ENCODE measurements at regions not wholly inside any gene's neighbourhood (a gene's known extent, or its start where the extent isn't known, plus 50 kb on each side); places are given as distances from the start of the nearest gene placed in this dataset.

- intact Hi-C loops (cut with micrococcal nuclease) = no loop called here
- H3K27ac ChIP-seq (ENCODE audit: low read depth, low read length) = no peak overlapping the region
- CTCF ChIA-PET (ENCODE audit: partially characterized antibody) = no interaction called here
- H3K4me3 Mint-ChIP-seq = no peak overlapping the region
- H3K36me3 ChIP-seq (ENCODE audit: insufficient read depth, low read length) = no peaks in the 10 kb centered on the region
- DNase-seq = no peak
- H3K27ac Mint-ChIP-seq = no peak overlapping the region
- no peaks in the 10 kb centered on the region for H3K4me1 Mint-ChIP-seq
- peaks cover 0 to 14% of the 10 kb centered on the region in 2 donors for H3K27me3 Mint-ChIP-seq
- POLR2A ChIA-PET (ENCODE audit: partially characterized antibody) = no interaction called here
- H3K9me3 Mint-ChIP-seq = no peaks in the 10 kb centered on the region
- no peaks in the 10 kb centered on the region for H3K4me1 ChIP-seq (ENCODE audit: insufficient read depth, low read length)
- H3K9me3 ChIP-seq (ENCODE audit: control insufficient read depth in 1 of 2, low read length in 2 of 2) = no peaks in the 10 kb centered on the region
- H3K27me3 ChIP-seq (ENCODE audit: insufficient read depth, low read length) = no peaks in the 10 kb centered on the region
- no peaks in the 10 kb centered on the region for H3K36me3 Mint-ChIP-seq
- no peak overlapping the region for H3K4me3 ChIP-seq (ENCODE audit: low read length in 2 of 2)
These were observed 147.7 kb downstream of the ZNF664 start for GRCh38 chr12:124120739-124121138.

- ChIA-PET CTCF (ENCODE audit: partially characterized antibody) (no interaction called here), POLR2A (ENCODE audit: partially characterized antibody) (no interaction called here)
- no peaks in the 10 kb centered on the region for H3K9me3 ChIP-seq (ENCODE audit: control insufficient read depth in 1 of 2, low read length in 2 of 2)
- no peaks in the 10 kb centered on the region for H3K36me3 ChIP-seq (ENCODE audit: insufficient read depth, low read length)
- intact Hi-C loops (cut with micrococcal nuclease) = no loop called here
- H3K4me3 ChIP-seq (ENCODE audit: low read length in 2 of 2) = no peak overlapping the region
- H3K27ac ChIP-seq (ENCODE audit: low read depth, low read length) = no peak overlapping the region
- H3K27me3 Mint-ChIP-seq = peaks cover 2 to 21% of the 10 kb centered on the region in 2 donors
- H3K4me3 Mint-ChIP-seq = no peak overlapping the region
- H3K4me1 ChIP-seq (ENCODE audit: insufficient read depth, low read length) = no peaks in the 10 kb centered on the region
- no peak overlapping the region for H3K27ac Mint-ChIP-seq
- no peaks in the 10 kb centered on the region for H3K4me1 Mint-ChIP-seq
- DNase-seq = no peak
- no peaks in the 10 kb centered on the region for H3K9me3 Mint-ChIP-seq
- H3K27me3 ChIP-seq (ENCODE audit: insufficient read depth, low read length) = no peaks in the 10 kb centered on the region
- H3K36me3 Mint-ChIP-seq = no peaks in the 10 kb centered on the region
These were observed 149.7 kb downstream of the ZNF664 start for GRCh38 chr12:124122722-124123121.

- no peaks in the 10 kb centered on the region for H3K36me3 Mint-ChIP-seq
- CTCF ChIA-PET (ENCODE audit: partially characterized antibody) = no interaction called here
- intact Hi-C loops (cut with micrococcal nuclease) = no loop called here
These were observed 150.4 kb downstream of the ZNF664 start for GRCh38 chr12:124123296-124124000.

GRCh38 chr12:124125203-124125871 lies 152.3 kb downstream of the ZNF664 start:
- no peak for DNase-seq
- no peak overlapping the region for H3K27ac Mint-ChIP-seq
- Histone ChIP-seq H3K27me3 (ENCODE audit: insufficient read depth, low read length) (no peaks in the 10 kb centered on the region), H3K36me3 (ENCODE audit: insufficient read depth, low read length) (no peaks in the 10 kb centered on the region), H3K4me1 (ENCODE audit: insufficient read depth, low read length) (no peaks in the 10 kb centered on the region), H3K27ac (ENCODE audit: low read depth, low read length) (no peak overlapping the region), H3K9me3 (ENCODE audit: control insufficient read depth in 1 of 2, low read length in 2 of 2) (no peaks in the 10 kb centered on the region), H3K4me3 (ENCODE audit: low read length in 2 of 2) (no peak overlapping the region)
- peaks cover 3 to 21% of the 10 kb centered on the region in 2 donors for H3K27me3 Mint-ChIP-seq
- H3K9me3 Mint-ChIP-seq = no peaks in the 10 kb centered on the region
- CTCF ChIA-PET (ENCODE audit: partially characterized antibody) = no interaction called here
- H3K36me3 Mint-ChIP-seq = no peaks in the 10 kb centered on the region
- H3K4me1 Mint-ChIP-seq = no peaks in the 10 kb centered on the region
- H3K4me3 Mint-ChIP-seq = no peak overlapping the region
- POLR2A ChIA-PET (ENCODE audit: partially characterized antibody) = no interaction called here
- intact Hi-C loops (cut with micrococcal nuclease) = no loop called here

More at GRCh38 chr12:124123296-124124000, 150.4 kb downstream of the ZNF664 start:
- Mint-ChIP-seq H3K27me3 (peaks cover 2 to 22% of the 10 kb centered on the region in 2 donors), H3K4me1 (no peaks in the 10 kb centered on the region), H3K4me3 (no peak overlapping the region), H3K9me3 (no peaks in the 10 kb centered on the region), H3K27ac (no peak overlapping the region)
- no peaks in the 10 kb centered on the region for H3K36me3 ChIP-seq (ENCODE audit: insufficient read depth, low read length)
- no peaks in the 10 kb centered on the region for H3K27me3 ChIP-seq (ENCODE audit: insufficient read depth, low read length)
- H3K9me3 ChIP-seq (ENCODE audit: control insufficient read depth in 1 of 2, low read length in 2 of 2) = no peaks in the 10 kb centered on the region
- H3K27ac ChIP-seq (ENCODE audit: low read depth, low read length) = no peak overlapping the region
- POLR2A ChIA-PET (ENCODE audit: partially characterized antibody) = no interaction called here
- no peaks in the 10 kb centered on the region for H3K4me1 ChIP-seq (ENCODE audit: insufficient read depth, low read length)
- DNase-seq = no peak
- no peak overlapping the region for H3K4me3 ChIP-seq (ENCODE audit: low read length in 2 of 2)

GRCh38 chr12:124126950-124127655 lies 154.1 kb downstream of the ZNF664 start:
- Histone ChIP-seq H3K27me3 (ENCODE audit: insufficient read depth, low read length) (no peaks in the 10 kb centered on the region), H3K27ac (ENCODE audit: low read depth, low read length) (no peak overlapping the region), H3K9me3 (ENCODE audit: control insufficient read depth in 1 of 2, low read length in 2 of 2) (no peaks in the 10 kb centered on the region), H3K36me3 (ENCODE audit: insufficient read depth, low read length) (no peaks in the 10 kb centered on the region), H3K4me1 (ENCODE audit: insufficient read depth, low read length) (no peaks in the 10 kb centered on the region), H3K4me3 (ENCODE audit: low read length in 2 of 2) (no peak overlapping the region)
- POLR2A ChIA-PET (ENCODE audit: partially characterized antibody) = no interaction called here
- Mint-ChIP-seq H3K27ac (no peak overlapping the region), H3K9me3 (no peaks in the 10 kb centered on the region), H3K36me3 (no peaks in the 10 kb centered on the region), H3K4me1 (no peaks in the 10 kb centered on the region), H3K4me3 (no peak overlapping the region), H3K27me3 (peaks cover 3 to 19% of the 10 kb centered on the region in 2 donors)
- CTCF ChIA-PET (ENCODE audit: partially characterized antibody) = interaction anchor here (1.7 kb wide), 1 partner anchor 9 kb away, joined by 3 read pairs; no protein-coding TSS in a partner anchor
- intact Hi-C loops (cut with micrococcal nuclease) = no loop called here
- DNase-seq = no peak

- POLR2A ChIA-PET (ENCODE audit: partially characterized antibody) = no interaction called here
These were observed 156.1 kb downstream of the ZNF664 start for GRCh38 chr12:124129132-124129531.

GRCh38 chr12:124130691-124131591 lies 157.9 kb downstream of the ZNF664 start:
- H3K4me3 ChIP-seq (ENCODE audit: low read length in 2 of 2) = no peak overlapping the region
- peaks cover 0 to 2% (median 0%) of the 10 kb centered on the region in 8 donors for H3K9me3 Mint-ChIP-seq
- ChIA-PET CTCF (ENCODE audit: partially characterized antibody) (no interaction called here), POLR2A (ENCODE audit: partially characterized antibody) (no interaction called here)
- intact Hi-C loops (cut with micrococcal nuclease) = no loop called here
- no peaks in the 10 kb centered on the region for H3K4me1 ChIP-seq (ENCODE audit: insufficient read depth, low read length)
- H3K4me1 Mint-ChIP-seq = no peaks in the 10 kb centered on the region
- no peaks in the 10 kb centered on the region for H3K9me3 ChIP-seq (ENCODE audit: control insufficient read depth in 1 of 2, low read length in 2 of 2)
- no peak overlapping the region for H3K27ac ChIP-seq (ENCODE audit: low read depth, low read length)
- no peak overlapping the region for H3K4me3 Mint-ChIP-seq
- H3K36me3 ChIP-seq (ENCODE audit: insufficient read depth, low read length) = no peaks in the 10 kb centered on the region
- H3K27me3 ChIP-seq (ENCODE audit: insufficient read depth, low read length) = no peaks in the 10 kb centered on the region
- no peaks in the 10 kb centered on the region for H3K36me3 Mint-ChIP-seq
- no peak for DNase-seq
- no peak overlapping the region for H3K27ac Mint-ChIP-seq
- H3K27me3 Mint-ChIP-seq = peaks cover 5 to 15% of the 10 kb centered on the region in 2 donors

More at GRCh38 chr12:124129132-124129531, 156.1 kb downstream of the ZNF664 start:
- H3K9me3 ChIP-seq (ENCODE audit: control insufficient read depth in 1 of 2, low read length in 2 of 2) = no peaks in the 10 kb centered on the region
- H3K27ac ChIP-seq (ENCODE audit: low read depth, low read length) = no peak overlapping the region
- no peak overlapping the region for H3K4me3 Mint-ChIP-seq
- no peaks in the 10 kb centered on the region for H3K36me3 ChIP-seq (ENCODE audit: insufficient read depth, low read length)
- no peaks in the 10 kb centered on the region for H3K36me3 Mint-ChIP-seq
- no peak overlapping the region for H3K4me3 ChIP-seq (ENCODE audit: low read length in 2 of 2)
- no peaks in the 10 kb centered on the region for H3K9me3 Mint-ChIP-seq
- intact Hi-C loops (cut with micrococcal nuclease) = no loop called here
- CTCF ChIA-PET (ENCODE audit: partially characterized antibody) = no interaction called here
- no peak for DNase-seq
- H3K27me3 Mint-ChIP-seq = peaks cover 3 to 12% of the 10 kb centered on the region in 2 donors
- no peaks in the 10 kb centered on the region for H3K4me1 Mint-ChIP-seq
- H3K4me1 ChIP-seq (ENCODE audit: insufficient read depth, low read length) = no peaks in the 10 kb centered on the region
- H3K27me3 ChIP-seq (ENCODE audit: insufficient read depth, low read length) = no peaks in the 10 kb centered on the region
- H3K27ac Mint-ChIP-seq = peak overlapping the region in 1 of 7 donors; percentile 31

Data from CD4-positive, alpha-beta memory T cell (primary cell).